GM18909 (cell line): ENCODE measurements at regions not wholly inside any gene's neighbourhood (a gene's known extent, or its start where the extent isn't known, plus 50 kb on each side); places are given as distances from the start of the nearest gene placed in this dataset.

Experiments used
- ATAC-seq: cut with Tn5 transposase; IDR thresholded peaks from one replicate; pipeline ENCODE4 v1.9.1; 2021; ENCODE audit warnings: mild to moderate bottlenecking; ENCODE audit not compliant: unreplicated experiment, poor library complexity

- ATAC-seq: no peak
Measured at GRCh38 chr15:70509731-70510143, 253.6 kb downstream of the UACA start.

DNA sequence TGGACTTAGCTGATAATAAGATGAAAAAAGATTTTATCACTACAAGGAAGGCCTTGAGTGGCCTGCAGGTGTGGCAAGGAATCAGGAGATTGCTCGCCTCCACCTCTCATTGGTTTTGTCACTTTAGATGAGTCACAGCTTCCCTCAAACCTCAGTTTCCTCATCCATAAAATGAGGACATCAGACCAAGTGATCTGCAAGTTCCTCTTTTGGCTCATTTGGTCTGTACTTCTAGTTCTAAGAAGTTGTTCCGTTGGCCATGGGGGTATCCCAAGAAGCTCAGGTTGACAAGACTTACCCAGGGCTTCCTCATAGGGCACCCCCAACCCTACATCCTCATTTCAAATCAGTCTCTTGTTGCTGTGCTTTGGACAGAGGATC lies 254.1 kb downstream of the UACA start:
- ATAC-seq: no peak

DNA sequence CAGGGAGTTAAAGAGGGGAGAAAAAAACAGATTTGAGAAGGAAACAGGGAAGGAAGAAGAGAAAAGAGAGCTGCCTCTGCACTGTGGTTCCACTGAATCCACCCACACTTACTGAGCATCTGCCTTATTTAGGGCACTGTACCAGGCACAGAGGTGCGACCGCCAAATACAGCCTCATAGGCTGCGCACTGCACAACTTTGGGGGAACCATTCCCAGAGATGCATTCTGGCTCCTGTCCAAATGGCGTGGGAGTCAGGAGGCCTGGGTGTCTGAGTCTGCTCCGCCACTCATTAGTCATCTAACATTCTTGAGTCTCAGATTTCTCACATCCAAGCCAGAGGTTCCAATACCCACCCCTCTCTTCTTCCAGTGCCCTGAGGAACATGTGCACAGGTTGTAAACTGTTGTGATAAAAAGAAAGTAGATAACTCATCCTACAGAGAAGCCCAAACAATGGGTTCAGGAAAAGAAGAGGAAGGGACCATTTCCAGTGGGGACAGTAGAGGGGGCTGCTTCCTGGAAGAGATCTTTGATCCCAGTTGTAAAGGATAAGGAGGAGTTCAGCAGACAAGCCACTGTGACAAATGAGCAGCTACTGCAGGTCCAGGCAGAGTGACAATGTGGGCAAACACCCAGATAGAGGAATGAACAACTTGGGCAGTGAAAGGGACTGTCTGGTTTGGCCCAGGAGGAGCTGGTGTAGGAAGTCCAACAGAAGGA lies 254.6 kb downstream of the UACA start:
- no peak for ATAC-seq

- ATAC-seq: no peak
Measured at GRCh38 chr15:70507772-70508371, 255.5 kb downstream of the UACA start.

GRCh38 chr15:70505936-70506912 lies 257.1 kb downstream of the UACA start:
- ATAC-seq: no peak

DNA sequence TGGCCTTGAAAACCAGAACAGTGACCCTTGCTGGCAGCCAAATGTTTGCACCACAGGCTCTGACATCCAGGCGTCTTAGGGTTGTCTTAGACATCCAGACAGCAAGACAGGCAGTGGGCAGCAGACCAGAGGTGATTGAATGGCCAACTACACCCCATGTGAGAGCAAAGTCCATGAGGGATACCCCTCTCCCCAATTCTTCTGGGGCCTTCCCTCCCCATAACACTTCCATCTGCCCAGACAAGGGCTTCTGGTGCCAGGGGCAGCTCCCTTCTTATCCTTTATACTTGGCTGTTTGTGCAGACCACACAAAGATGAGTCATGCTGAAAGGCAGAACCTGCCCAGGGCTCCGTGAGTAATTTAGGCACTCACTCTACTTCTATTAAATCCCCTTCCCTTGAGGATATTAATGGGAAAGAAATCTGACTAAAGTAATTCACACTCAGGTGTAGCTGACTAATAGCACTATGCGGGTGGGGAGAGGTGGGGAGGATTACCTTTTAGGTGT lies 257.9 kb downstream of the UACA start:
- no peak for ATAC-seq

- ATAC-seq: no peak
Measured at GRCh38 chr15:70504988-70505387, 258.4 kb downstream of the UACA start.

GRCh38 chr15:70504299-70504951 lies 258.9 kb downstream of the UACA start:
- peak; percentile 54 for ATAC-seq

DNA sequence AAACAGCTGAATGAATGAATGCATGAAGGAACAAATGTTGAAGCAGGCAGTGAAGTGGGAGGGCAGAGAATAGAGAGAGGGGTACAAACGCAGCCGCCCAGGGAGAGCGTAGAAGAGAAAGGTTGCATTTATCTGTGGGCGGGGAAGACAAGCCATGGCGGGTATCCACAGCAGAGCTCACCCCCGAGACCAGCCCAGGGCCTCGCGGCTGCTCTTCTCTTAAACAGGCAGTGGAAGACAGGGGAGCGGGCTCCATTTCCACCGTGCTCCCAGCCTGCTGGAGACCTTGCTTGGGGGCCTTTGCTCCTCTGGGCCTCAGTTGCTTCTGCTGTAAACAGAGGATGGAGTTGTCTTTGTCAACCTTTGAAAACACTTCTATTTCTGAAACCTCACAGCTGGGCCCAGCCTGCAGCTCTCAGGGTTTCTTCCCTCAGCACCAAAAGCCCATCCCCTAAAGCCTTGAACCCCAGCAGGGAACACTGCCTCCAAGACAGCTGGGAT lies 259.5 kb downstream of the UACA start:
- peak; percentile 4 for ATAC-seq

GRCh38 chr15:70503073-70503745 lies 260.1 kb downstream of the UACA start:
- ATAC-seq: peak; percentile 36

DNA sequence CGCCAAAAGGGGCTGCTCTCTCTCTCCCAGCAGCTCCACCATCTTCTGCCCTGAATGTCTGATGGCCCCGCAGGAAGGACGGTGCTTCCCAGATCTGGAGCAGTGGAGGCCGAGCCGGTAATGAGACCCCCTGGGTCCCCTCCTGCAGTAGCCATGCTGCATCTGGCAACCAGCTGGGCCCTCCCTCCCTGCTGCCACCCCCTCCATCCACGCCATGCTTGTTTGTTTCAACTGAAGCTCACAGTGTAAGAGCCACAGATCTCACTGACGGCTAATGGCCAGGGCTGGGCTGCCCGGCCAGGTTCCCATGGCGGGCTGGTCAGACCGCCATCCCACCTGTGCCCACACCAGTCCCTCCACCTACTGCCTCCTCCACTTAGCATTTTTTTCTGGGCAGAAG lies 260.8 kb downstream of the UACA start:
- ATAC-seq: no peak

DNA sequence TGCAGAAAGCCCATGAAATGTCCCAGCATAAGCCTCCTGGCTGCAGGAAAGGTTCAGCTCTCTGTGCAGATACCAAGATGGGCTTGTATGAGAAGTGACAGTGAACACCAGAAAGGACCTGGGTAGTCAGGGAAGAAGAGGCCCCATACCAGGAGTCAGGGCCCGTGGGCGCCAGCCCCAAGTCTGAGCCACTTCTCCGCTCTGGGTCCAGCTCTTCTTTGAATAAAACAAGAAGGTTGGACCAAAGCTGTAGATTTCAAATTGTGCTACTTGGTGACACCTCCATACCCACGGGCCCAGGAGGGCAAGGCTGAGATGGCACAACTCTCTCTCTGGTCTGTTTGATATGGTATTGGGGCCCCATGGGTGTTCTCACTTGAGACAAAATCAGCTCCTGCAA lies 261.5 kb downstream of the UACA start:
- ATAC-seq: no peak

DNA sequence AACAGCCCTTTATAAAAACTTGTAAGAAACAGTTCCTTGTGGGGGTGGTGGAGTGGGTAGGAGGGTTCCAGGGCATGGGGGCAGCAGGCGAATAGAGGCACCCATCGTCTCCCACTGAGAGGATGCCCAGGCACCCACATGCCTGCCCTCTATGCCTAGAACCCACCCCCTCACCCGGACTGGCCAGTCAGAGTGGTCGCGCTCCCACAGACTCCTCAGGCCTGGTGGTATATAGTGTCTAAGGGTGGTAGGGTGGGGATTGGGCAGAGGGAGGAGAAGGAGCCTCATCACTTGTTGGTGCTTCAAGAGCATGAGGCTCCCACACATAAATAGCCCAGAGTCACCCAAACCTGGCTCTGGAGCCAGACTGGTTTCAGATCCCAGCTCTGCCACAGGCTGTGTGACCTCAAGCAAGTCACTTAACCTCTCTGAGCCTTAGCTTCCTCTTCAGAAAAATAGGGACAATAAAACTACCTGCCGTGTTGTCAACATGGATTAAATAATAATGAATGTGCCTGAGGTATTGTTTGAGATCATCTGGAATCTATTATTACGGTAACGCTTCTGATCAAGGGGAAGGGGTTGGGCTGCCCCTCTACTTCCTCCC lies 262.1 kb downstream of the UACA start:
- no peak for ATAC-seq

DNA sequence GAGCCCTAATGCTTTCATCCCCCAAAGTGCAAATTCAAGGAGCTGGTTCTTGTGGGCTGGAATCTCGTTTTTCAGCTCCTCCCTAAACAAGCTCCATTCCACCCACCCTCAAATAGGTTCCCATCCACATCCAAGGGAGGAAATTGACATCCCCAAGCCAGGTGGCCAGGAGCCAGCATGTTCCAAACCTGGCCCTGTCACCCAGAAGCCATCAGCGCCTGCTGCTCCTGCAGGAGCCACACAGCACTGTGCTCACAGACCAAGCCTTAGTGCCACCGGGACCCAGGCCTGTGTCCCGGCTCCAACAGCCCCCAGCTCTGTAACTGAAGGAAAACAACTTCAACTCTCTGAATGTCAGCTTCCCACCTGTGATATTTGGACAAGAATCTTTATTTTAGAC lies 263.6 kb downstream of the UACA start:
- ATAC-seq: no peak

DNA sequence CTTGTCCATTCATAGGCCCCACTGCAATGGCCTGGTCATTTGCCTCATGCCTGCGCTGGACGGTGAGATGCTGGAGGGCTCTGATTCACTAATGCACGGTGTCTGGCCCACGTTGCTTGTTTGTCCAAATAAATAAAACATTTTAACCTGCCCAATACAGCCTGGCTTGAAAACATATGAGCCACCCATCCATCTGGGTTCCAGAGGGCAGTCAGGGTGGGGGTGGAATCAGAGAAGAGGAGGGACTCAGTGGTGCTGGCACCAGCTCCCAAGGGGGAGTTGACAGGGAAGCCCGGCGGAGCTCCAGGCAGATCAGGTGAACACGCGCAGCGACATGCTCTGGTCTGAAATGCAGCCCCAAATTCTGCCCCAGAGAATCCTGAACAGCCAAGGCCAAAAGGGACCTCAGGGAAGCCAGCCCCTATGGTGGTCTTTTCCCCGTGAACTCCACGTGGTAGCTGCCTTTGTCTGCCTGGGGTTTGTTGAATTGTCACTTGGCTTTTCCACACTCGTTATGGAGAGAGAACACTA lies 265.2 kb downstream of the UACA start:
- ATAC-seq: no peak

- no peak for ATAC-seq
Measured at GRCh38 chr15:70497661-70498060, 265.7 kb downstream of the UACA start.

GRCh38 chr15:70495991-70496599 lies 267.3 kb downstream of the UACA start:
- no peak for ATAC-seq

DNA sequence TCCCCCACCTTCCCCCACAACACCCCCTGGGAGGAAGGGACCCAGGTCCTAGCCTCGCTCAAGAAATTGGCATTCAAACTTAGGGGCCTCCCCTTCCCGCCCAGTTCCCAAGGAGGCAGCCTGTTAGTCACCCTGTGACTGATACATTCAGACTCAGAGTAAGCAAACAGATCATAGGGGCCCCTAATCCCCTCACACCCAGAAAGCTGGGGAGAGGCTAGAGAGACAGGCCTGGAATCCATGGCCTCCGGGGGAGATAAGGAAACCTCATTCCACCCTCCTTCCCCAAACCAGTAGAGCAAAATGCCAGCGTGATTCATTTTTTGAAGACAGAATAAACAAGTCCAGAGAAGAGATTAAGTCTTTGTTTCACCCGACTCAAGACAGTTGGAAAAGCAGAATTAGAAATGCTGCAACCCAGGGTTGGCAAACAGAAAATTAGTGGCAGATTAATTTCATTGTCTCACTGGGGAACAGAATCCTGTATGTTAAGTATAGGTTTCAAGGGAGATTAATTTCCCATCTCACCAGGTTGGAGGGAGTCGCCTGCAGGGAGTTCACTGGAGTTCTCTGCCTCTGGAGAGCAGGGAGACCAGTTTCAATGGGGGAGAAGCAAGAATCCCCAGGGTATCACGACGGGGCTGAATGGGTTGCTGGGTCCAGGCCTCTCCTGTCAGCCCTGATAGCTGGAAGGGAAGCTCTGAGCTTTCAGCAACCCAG lies 268.3 kb downstream of the UACA start:
- no peak for ATAC-seq
